ENCODE measurements at regions not wholly inside any gene's neighbourhood (a gene's known extent, or its start where the extent isn't known, plus 50 kb on each side); places are given as distances from the start of the nearest gene placed in this dataset.

DNA sequence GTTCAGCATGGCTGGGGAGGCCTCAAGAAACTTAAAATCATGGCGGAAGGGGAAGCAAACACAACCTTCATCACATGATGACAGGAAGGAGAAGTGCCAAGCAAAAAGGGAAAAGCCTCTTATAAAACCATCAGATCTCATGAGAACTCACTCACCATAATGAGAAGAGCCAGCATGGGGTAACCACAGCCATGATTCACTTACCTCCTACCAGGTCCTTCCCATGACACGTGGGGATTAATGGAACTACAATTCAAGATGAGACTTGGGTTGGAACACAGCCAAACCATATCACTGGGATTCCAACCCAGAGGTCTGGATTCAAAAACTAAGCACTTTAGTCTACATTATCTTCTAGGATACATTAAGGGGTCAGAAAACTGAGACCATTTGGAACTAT lies 609.6 kb upstream of the SPANXN1 start:
- Histone ChIP-seq H3K27me3 (replicated peaks in 1 of 4; ENCODE audit: control insufficient read depth in 3 of 4, extremely low read depth in 1 of 4, insufficient read depth in 3 of 4, low read length in 3 of 4) (no peaks in the 10 kb centered on the region), H4K20me1 (replicated peaks in 1 of 2; ENCODE audit: control insufficient read depth in 1 of 2, insufficient read depth in 2 of 2, low read length in 2 of 2) (no peaks in the 10 kb centered on the region), H3K9me3 (ENCODE audit: insufficient read depth in 2 of 2, low read depth in 1 of 2, low read length in 1 of 2) (no peaks in the 10 kb centered on the region), H3K14ac (ENCODE audit: insufficient read length) (no peak overlapping the region), H3K4me1 (replicated peaks in 1 of 4; ENCODE audit: control insufficient read depth in 3 of 4, insufficient read depth in 4 of 4, low read length in 3 of 4) (0 out of 7 replicates have a peak, but pooled peaks cover 0 to 2% (median 0%) of the 10 kb centered on the region in 4 experiments), H3K23me2 (ENCODE audit: low read depth, low read length) (no peaks in the 10 kb centered on the region), H4K8ac (ENCODE audit: extremely low read depth, insufficient read depth, low read length) (no peak overlapping the region), H3K9ac (replicated peaks in 1 of 4; ENCODE audit: extremely low read depth in 1 of 4, low read depth in 3 of 4, low read length in 3 of 4) (no peak overlapping the region), H2AK5ac (ENCODE audit: low read depth, low read length) (no peak overlapping the region), H3K4ac (replicated peaks; ENCODE audit: insufficient read length, low read depth, low read length) (no peak overlapping the region), H3K18ac (ENCODE audit: extremely low read depth, low read length) (no peak overlapping the region), H2BK12ac (ENCODE audit: low read depth, low read length) (no peak overlapping the region), H2BK15ac (ENCODE audit: low read length) (no peak overlapping the region), H3K56ac (replicated peaks; ENCODE audit: insufficient read length, low read depth, low read length) (no peak overlapping the region), H2BK20ac (ENCODE audit: low read length) (no peak overlapping the region), H3K79me2 (ENCODE audit: control insufficient read depth in 1 of 2, insufficient read depth in 2 of 2, low read length in 2 of 2) (no peaks in the 10 kb centered on the region), H3K4me2 (ENCODE audit: insufficient read depth in 1 of 2, low read depth in 2 of 2, low read length in 2 of 2) (no peak overlapping the region), H4K91ac (replicated peaks; ENCODE audit: insufficient read length, low read length) (no peak overlapping the region), H3K27ac (ENCODE audit: low read depth, low read length) (no peak overlapping the region), H2BK5ac (ENCODE audit: low read depth, low read length) (no peak overlapping the region), H3K36me3 (ENCODE audit: control insufficient read depth in 2 of 4, insufficient read depth in 4 of 4, low read length in 3 of 4) (no peaks in the 10 kb centered on the region), H3K79me1 (ENCODE audit: low read depth, low read length) (no peaks in the 10 kb centered on the region), H3K4me3 (ENCODE audit: extremely low read depth in 1 of 4, insufficient read depth in 2 of 4, low read depth in 3 of 4, low read length in 4 of 4) (no peak overlapping the region), H2BK120ac (replicated peaks; ENCODE audit: low read depth, low read length) (no peak overlapping the region), H4K5ac (ENCODE audit: insufficient read length, low read depth, low read length) (no peak overlapping the region), H3K23ac (ENCODE audit: insufficient read length) (no peak overlapping the region), H2AFZ (ENCODE audit: low read length) (no peak overlapping the region)
- CTCF ChIA-PET (ENCODE audit: partially characterized antibody) = no interaction called here
- no peak for DNase-seq (ENCODE audit: low read depth in 1 of 2, low spot score in 2 of 2)
- 88% methylated on average over 2 of the region's 2 CpGs; no CpG with 5 or more reads in 1 of the 2 experiments for WGBS, 2 experiments (ENCODE audit: extremely low coverage in 1 of 2, insufficient coverage in 1 of 2, insufficient read length in 1 of 2, insufficient replicate concordance in 2 of 2, low coverage in 1 of 2, low lambda C conversion rate in 2 of 2, missing lambda C conversion rate in 1 of 2)
- FAIRE-seq = no peak
- TF ChIP-seq POU5F1 (IDR thresholded peaks at IDR 0.05; ENCODE audit: low read depth, low read length) (no peak), BRCA1 (IDR thresholded peaks at IDR 0.05; ENCODE audit: low read depth, low read length) (no peak), NRF1 (IDR thresholded peaks at IDR 0.05; ENCODE audit: low read depth, low read length) (no peak), SP2 (IDR thresholded peaks at IDR 0.05; ENCODE audit: low read length) (no peak), HDAC6 (IDR thresholded peaks at IDR 0.05; ENCODE audit: low read depth, low read length) (no peak), SIX5 (IDR thresholded peaks at IDR 0.05; ENCODE audit: low read depth, low read length) (no peak)
- TF ChIP-seq, protein P1, sequence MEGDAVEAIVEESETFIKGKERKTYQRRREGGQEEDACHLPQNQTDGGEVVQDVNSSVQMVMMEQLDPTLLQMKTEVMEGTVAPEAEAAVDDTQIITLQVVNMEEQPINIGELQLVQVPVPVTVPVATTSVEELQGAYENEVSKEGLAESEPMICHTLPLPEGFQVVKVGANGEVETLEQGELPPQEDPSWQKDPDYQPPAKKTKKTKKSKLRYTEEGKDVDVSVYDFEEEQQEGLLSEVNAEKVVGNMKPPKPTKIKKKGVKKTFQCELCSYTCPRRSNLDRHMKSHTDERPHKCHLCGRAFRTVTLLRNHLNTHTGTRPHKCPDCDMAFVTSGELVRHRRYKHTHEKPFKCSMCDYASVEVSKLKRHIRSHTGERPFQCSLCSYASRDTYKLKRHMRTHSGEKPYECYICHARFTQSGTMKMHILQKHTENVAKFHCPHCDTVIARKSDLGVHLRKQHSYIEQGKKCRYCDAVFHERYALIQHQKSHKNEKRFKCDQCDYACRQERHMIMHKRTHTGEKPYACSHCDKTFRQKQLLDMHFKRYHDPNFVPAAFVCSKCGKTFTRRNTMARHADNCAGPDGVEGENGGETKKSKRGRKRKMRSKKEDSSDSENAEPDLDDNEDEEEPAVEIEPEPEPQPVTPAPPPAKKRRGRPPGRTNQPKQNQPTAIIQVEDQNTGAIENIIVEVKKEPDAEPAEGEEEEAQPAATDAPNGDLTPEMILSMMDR (IDR thresholded peaks at IDR 0.05; ENCODE audit: control extremely low read depth in 1 of 3, insufficient read depth in 1 of 3, low read depth in 1 of 3, low read length in 3 of 3) = no peak
- POLR2A ChIA-PET (ENCODE audit: partially characterized antibody) = no interaction called here

Measured in H1 (cell line).